HEK293 (cell line): ENCODE measurements at regions not wholly inside any gene's neighbourhood (a gene's known extent, or its start where the extent isn't known, plus 50 kb on each side); places are given as distances from the start of the nearest gene placed in this dataset.

Experiments
- CTCF ChIA-PET: fragments of 350-600 bp; formaldehyde crosslinking; extraction: SDS; loops from one replicate; lab custom pipeline; 2021; ENCODE audit warnings: antibody characterized with exemption; lab: Yijun Ruan, JAX
- POLR2A ChIA-PET: fragments of 300-600 bp; formaldehyde crosslinking; extraction: SDS; loops from one replicate; lab custom pipeline; 2020; ENCODE audit warnings: antibody characterized with exemption, inconsistent platforms; lab: Yijun Ruan, JAX
- H3K27ac ChIP-seq: fragments of 200-500 bp; sonication (Bioruptor generic); 2 replicates; pipeline ENCODE4 v1.5.1; 2014; ENCODE audit warnings: low read depth, low read length, control low read depth, inconsistent platforms; ENCODE audit errors: extremely low read depth
- H3K36me3 ChIP-seq, 2 experiments: fragments of 200-500 bp in 1 of 2; sonication (Bioruptor generic) in 1 of 2; 1 replicate in 1 of 2; 2 replicates in 1 of 2; pipeline ENCODE4 v1.5.1; 2014 to 2017; ENCODE audit warnings: inconsistent platforms in 2 of 2, low read length in 2 of 2; ENCODE audit not compliant: control insufficient read depth in 2 of 2, insufficient read depth in 1 of 2
- H3K4me1 ChIP-seq: fragments of 200-500 bp; sonication (Bioruptor generic); 2 replicates; pipeline ENCODE4 v1.5.1; 2014; ENCODE audit warnings: mild to moderate bottlenecking, low read length, inconsistent platforms; ENCODE audit not compliant: control insufficient read depth, insufficient read depth
- H3K4me3 ChIP-seq: 2 replicates; pipeline ENCODE4 v1.5.1; 2011; ENCODE audit warnings: low read depth, mild to moderate bottlenecking, control low read depth, low read length, moderate library complexity
- H3K9me3 ChIP-seq: fragments of 200-500 bp; sonication (Bioruptor generic); 2 replicates; pipeline ENCODE4 v1.5.1; 2014; ENCODE audit warnings: low read depth, low read length, inconsistent platforms; ENCODE audit not compliant: control insufficient read depth, insufficient read depth
- AEBP2 ChIP-seq: fragments of 450-650 bp; formaldehyde crosslinking; IDR thresholded peaks from 2 replicates; pipeline ENCODE4 v1.5.1; 2016; ENCODE audit warnings: missing biosample characterization, missing genetic modification characterization, borderline replicate concordance
- OVOL3 ChIP-seq: fragments of 450-650 bp; formaldehyde crosslinking; IDR thresholded peaks from 2 replicates; pipeline ENCODE4 v1.5.1; 2016; ENCODE audit warnings: missing biosample characterization, missing genetic modification characterization
- ZBTB11 ChIP-seq: fragments of 450-650 bp; formaldehyde crosslinking; conservative IDR thresholded peaks from 2 replicates; pipeline ENCODE4 v1.5.1; 2016; ENCODE audit warnings: low read depth, missing biosample characterization, missing genetic modification characterization
- ZBTB48 ChIP-seq: fragments of 450-650 bp; formaldehyde crosslinking; IDR thresholded peaks from 2 replicates; pipeline ENCODE4 v1.5.1; 2016; ENCODE audit warnings: missing biosample characterization, missing genetic modification characterization
- ZBTB49 ChIP-seq: fragments of 450-650 bp; formaldehyde crosslinking; IDR thresholded peaks from 2 replicates; pipeline ENCODE4 v1.5.1; 2016; ENCODE audit warnings: missing biosample characterization, missing genetic modification characterization, low read depth
- ZBTB7A ChIP-seq: fragments of 450-650 bp; formaldehyde crosslinking; IDR thresholded peaks from 2 replicates; pipeline ENCODE4 v1.5.1; 2016; ENCODE audit warnings: low read depth, missing biosample characterization, missing genetic modification characterization
- ZFP41 ChIP-seq: fragments of 450-650 bp; formaldehyde crosslinking; IDR thresholded peaks from 2 replicates; pipeline ENCODE4 v1.5.1; 2016; ENCODE audit warnings: missing biosample characterization, missing genetic modification characterization, borderline replicate concordance
- ZNF16 ChIP-seq: fragments of 450-650 bp; formaldehyde crosslinking; IDR thresholded peaks from 2 replicates; pipeline ENCODE4 v1.5.1; 2016; ENCODE audit warnings: low read depth, missing biosample characterization, missing genetic modification characterization
- ZNF174 ChIP-seq: fragments of 450-650 bp; formaldehyde crosslinking; IDR thresholded peaks from 2 replicates; pipeline ENCODE4 v1.5.0; 2017; ENCODE audit warnings: missing biosample characterization, mild to moderate bottlenecking, missing genetic modification characterization
- ZNF19 ChIP-seq: fragments of 450-650 bp; formaldehyde crosslinking; IDR thresholded peaks from 2 replicates; pipeline ENCODE4; 2016; ENCODE audit warnings: missing biosample characterization, missing genetic modification characterization, low read depth
- ZNF202 ChIP-seq: fragments of 450-650 bp; formaldehyde crosslinking; IDR thresholded peaks from 2 replicates; pipeline ENCODE4 v1.5.1; 2016; ENCODE audit warnings: missing biosample characterization, missing genetic modification characterization, borderline replicate concordance
- ZNF324 ChIP-seq: fragments of 450-650 bp; formaldehyde crosslinking; IDR thresholded peaks from 2 replicates; pipeline ENCODE4 v1.5.1; 2016; ENCODE audit warnings: missing biosample characterization, missing genetic modification characterization
- ZNF514 ChIP-seq: fragments of 450-650 bp; formaldehyde crosslinking; IDR thresholded peaks from 2 replicates; pipeline ENCODE4 v1.5.1; 2016; ENCODE audit warnings: missing biosample characterization, missing genetic modification characterization
- ZNF518A ChIP-seq: fragments of 450-650 bp; formaldehyde crosslinking; conservative IDR thresholded peaks from 2 replicates; pipeline ENCODE4 v1.5.1; 2016; ENCODE audit warnings: low read depth, missing biosample characterization, missing genetic modification characterization
- ZNF521 ChIP-seq: fragments of 450-650 bp; formaldehyde crosslinking; IDR thresholded peaks from 2 replicates; pipeline ENCODE4 v1.5.1; 2017; ENCODE audit warnings: missing biosample characterization, mild to moderate bottlenecking, missing genetic modification characterization
- ZNF654 ChIP-seq: fragments of 450-650 bp; formaldehyde crosslinking; IDR thresholded peaks from 2 replicates; pipeline ENCODE4 v1.5.1; 2016; ENCODE audit warnings: low read depth, missing biosample characterization, missing genetic modification characterization
- ZNF701 ChIP-seq: fragments of 450-650 bp; formaldehyde crosslinking; IDR thresholded peaks from 2 replicates; pipeline ENCODE4 v1.5.1; 2016; ENCODE audit warnings: missing biosample characterization, missing genetic modification characterization
- ZNF777 ChIP-seq: fragments of 450-650 bp; formaldehyde crosslinking; IDR thresholded peaks from 2 replicates; pipeline ENCODE4 v1.5.1; 2017; ENCODE audit warnings: missing biosample characterization, missing genetic modification characterization, borderline replicate concordance
- ZNF791 ChIP-seq: fragments of 450-650 bp; formaldehyde crosslinking; IDR thresholded peaks from 2 replicates; pipeline ENCODE4 v1.5.1; 2016; ENCODE audit warnings: missing biosample characterization, missing genetic modification characterization
- ZNF830 ChIP-seq: fragments of 450-650 bp; IDR thresholded peaks from 2 replicates; pipeline ENCODE4 v1.5.0; 2018; ENCODE audit warnings: missing biosample characterization, missing genetic modification characterization, low read depth, mild to moderate bottlenecking, moderate library complexity
- ZNF843 ChIP-seq: fragments of 450-650 bp; formaldehyde crosslinking; IDR thresholded peaks from 2 replicates; pipeline ENCODE4 v1.5.1; 2016; ENCODE audit warnings: missing biosample characterization, missing genetic modification characterization

GRCh38 chr18:70663141-70663540 is 374.3 kb downstream of the SOCS6 start (continued):
- TF ChIP-seq ZBTB11 (tag by site-specific recombination) (no peak), ZNF521 (tag by site-specific recombination) (no peak), ZBTB49 (tag by site-specific recombination) (no peak), ZBTB48 (tag by site-specific recombination) (no peak)
- TF ChIP-seq, all 188 proteins: peak for 0

- CTCF ChIA-PET = no interaction called here
- POLR2A ChIA-PET = no interaction called here
- no peaks in the 10 kb centered on the region for H3K9me3 ChIP-seq
- no peak overlapping the region for H3K4me3 ChIP-seq
- no peak for TF ChIP-seq ZNF701
- TF ChIP-seq ZNF777 (tag by site-specific recombination) = no peak
- TF ChIP-seq ZFP41 = no peak
- TF ChIP-seq ZNF830 (tag by site-specific recombination) = no peak
- no peak for TF ChIP-seq ZNF324
- no peak for TF ChIP-seq ZNF654 (tag by site-specific recombination)
- TF ChIP-seq ZNF19 (tag by site-specific recombination) = no peak
- TF ChIP-seq ZNF16 = no peak
- TF ChIP-seq ZBTB48 (tag by site-specific recombination) = no peak
- no peak for TF ChIP-seq OVOL3
- no peak for TF ChIP-seq ZNF202 (tag by site-specific recombination)
- no peak for TF ChIP-seq ZNF791 (tag by site-specific recombination)
- TF ChIP-seq ZNF843 (tag by site-specific recombination) = no peak
- no peak for TF ChIP-seq ZNF518A
- TF ChIP-seq AEBP2 (tag by site-specific recombination) = no peak
- TF ChIP-seq ZNF174 (tag by site-specific recombination) = no peak
- no peak for TF ChIP-seq ZBTB7A (tag by site-specific recombination)
- TF ChIP-seq ZNF514 (tag by site-specific recombination) = no peak
- TF ChIP-seq, all 188 proteins: peak for 0
- Histone ChIP-seq H3K36me3 (no peaks in the 10 kb centered on the region), H3K4me1 (no peaks in the 10 kb centered on the region), H3K27ac (no peak overlapping the region)
These were observed 373.7 kb downstream of the SOCS6 start for GRCh38 chr18:70662588-70662987.
